H7 (cell line): ENCODE measurements at regions not wholly inside any gene's neighbourhood (a gene's known extent, or its start where the extent isn't known, plus 50 kb on each side); places are given as distances from the start of the nearest gene placed in this dataset.

Experiments
- DNase-seq: peaks from one replicate; pipeline ENCODE4 v3.0.0; 2012
- H3K27me3 ChIP-seq: 2 replicates; pipeline ENCODE4 v1.6.0; 2011; ENCODE audit warnings: mild to moderate bottlenecking, low read length; ENCODE audit not compliant: control insufficient read depth, insufficient read depth
- H3K36me3 ChIP-seq: replicated peaks from 2 replicates; pipeline ENCODE4 v1.5.1; 2011; ENCODE audit warnings: low read length; ENCODE audit not compliant: control insufficient read depth, insufficient read depth
- H3K4me3 ChIP-seq: 2 replicates; pipeline ENCODE4 v1.5.1; 2011; ENCODE audit warnings: low read depth, mild to moderate bottlenecking, control low read depth, low read length, moderate library complexity; ENCODE audit not compliant: insufficient read depth

DNA sequence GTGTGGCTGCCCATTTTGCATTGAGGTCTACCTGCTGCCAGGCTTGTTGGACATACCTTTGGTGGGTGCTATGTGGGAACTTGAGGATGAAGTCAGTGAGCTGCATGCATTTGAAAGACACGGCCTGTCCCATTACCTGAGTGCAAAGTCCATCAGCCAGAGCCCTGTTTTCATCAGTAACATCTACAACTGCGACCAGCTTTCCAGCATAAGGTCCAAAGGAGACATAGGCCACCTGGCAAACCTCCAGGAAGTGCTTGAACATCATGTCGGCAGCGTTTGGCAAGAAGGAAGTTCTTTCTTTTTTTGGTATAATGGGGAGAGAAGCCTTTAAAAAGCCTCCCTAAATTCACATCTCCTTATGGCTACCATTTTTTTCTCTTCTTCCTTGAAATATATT, 143.1 kb downstream of the FAM161A start:
- no peaks in the 10 kb centered on the region for H3K36me3 ChIP-seq
- H3K4me3 ChIP-seq = no peak overlapping the region
- no peaks in the 10 kb centered on the region for H3K27me3 ChIP-seq
- no peak for DNase-seq

DNA sequence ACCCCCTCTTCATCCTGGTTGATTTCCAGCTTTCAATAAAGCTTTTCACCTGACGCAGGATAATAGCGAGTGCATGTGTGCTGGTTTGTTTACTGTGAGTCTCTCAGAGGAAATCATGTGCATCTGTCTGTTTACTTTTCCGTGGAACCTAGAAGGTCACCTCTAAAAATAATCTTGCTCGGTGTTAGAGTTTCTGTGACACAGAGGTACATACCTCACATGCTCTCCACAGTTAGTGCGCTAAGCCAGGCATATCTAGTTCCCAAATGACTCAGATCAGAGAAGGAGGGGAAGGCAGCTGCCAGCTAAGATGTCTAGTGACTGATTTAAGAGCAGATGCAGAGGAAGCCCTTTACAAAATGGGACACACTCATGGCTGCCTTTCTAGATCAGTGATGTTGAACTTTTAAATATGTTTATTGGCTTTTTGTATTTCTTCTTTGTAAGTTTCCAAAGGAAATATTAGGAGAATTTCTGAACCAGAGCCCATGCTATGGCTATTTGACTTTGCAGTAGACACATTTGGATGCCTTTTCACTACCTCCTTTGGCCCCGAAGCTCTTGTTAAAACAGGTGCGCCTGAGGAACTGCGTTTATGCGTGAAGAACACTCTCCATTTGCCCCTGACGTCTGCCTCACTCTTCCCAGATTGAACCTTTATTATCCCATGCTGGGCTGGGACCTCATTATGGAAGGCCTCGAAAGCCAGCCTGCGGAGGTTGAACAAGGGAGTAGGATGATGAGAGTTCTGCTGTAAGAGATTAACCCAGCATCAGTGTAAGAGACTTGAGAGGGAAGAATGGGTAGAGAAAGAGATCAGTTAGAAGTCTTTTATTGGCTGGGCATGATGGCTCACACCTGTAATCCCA, 145.6 kb downstream of the FAM161A start:
- no peak for DNase-seq
- no peaks in the 10 kb centered on the region for H3K36me3 ChIP-seq
- no peak overlapping the region for H3K4me3 ChIP-seq
- H3K27me3 ChIP-seq = no peaks in the 10 kb centered on the region

GRCh38 chr2:61705625-61706024, 148.2 kb downstream of the FAM161A start:
- H3K36me3 ChIP-seq = no peaks in the 10 kb centered on the region
- H3K4me3 ChIP-seq = no peak overlapping the region
- H3K27me3 ChIP-seq = no peaks in the 10 kb centered on the region
- DNase-seq = no peak

DNA sequence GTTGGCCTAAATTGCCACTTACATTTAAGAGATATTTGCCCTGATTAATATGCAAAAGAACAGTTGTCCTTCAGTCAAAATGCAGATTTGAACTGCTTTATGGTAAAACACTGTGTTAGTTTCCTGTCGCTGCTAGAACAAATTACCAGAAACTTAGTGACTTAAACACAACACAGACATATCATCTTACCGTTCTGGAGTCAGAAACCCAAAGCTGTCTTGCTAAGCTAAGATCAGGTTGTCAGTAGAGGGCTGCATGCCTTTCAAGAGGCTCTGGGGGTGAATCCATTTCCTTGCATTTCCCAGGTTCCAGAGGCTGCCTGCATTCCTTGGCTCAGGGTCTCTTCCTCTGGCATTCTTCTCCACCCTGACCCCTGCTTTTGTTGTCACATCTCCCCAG, 149.5 kb downstream of the FAM161A start:
- Histone ChIP-seq H3K36me3 (no peaks in the 10 kb centered on the region), H3K4me3 (no peak overlapping the region), H3K27me3 (no peaks in the 10 kb centered on the region)
- DNase-seq = no peak

DNA sequence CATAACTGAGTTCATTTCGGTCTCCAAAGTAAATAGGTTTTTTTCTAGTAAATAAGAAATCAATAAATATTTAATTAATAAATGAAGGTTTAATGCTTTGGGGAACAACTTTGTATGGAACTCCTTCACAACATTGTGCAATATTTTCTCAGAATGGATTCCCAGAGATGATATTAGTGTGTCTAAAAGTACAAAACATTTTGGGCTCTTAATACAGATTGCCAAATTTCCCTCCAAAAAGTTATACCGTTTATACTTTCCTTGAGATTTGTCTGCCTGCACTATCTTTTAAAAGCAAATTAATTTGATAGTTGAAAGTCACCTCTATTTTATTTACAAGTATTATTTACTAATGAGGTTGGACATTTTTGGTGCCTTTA, 151.8 kb downstream of the FAM161A start:
- Histone ChIP-seq H3K4me3 (no peak overlapping the region), H3K27me3 (no peaks in the 10 kb centered on the region), H3K36me3 (no peaks in the 10 kb centered on the region)
- DNase-seq = no peak

GRCh38 chr2:61700464-61700863, 153.4 kb downstream of the FAM161A start:
- DNase-seq = no peak

DNA sequence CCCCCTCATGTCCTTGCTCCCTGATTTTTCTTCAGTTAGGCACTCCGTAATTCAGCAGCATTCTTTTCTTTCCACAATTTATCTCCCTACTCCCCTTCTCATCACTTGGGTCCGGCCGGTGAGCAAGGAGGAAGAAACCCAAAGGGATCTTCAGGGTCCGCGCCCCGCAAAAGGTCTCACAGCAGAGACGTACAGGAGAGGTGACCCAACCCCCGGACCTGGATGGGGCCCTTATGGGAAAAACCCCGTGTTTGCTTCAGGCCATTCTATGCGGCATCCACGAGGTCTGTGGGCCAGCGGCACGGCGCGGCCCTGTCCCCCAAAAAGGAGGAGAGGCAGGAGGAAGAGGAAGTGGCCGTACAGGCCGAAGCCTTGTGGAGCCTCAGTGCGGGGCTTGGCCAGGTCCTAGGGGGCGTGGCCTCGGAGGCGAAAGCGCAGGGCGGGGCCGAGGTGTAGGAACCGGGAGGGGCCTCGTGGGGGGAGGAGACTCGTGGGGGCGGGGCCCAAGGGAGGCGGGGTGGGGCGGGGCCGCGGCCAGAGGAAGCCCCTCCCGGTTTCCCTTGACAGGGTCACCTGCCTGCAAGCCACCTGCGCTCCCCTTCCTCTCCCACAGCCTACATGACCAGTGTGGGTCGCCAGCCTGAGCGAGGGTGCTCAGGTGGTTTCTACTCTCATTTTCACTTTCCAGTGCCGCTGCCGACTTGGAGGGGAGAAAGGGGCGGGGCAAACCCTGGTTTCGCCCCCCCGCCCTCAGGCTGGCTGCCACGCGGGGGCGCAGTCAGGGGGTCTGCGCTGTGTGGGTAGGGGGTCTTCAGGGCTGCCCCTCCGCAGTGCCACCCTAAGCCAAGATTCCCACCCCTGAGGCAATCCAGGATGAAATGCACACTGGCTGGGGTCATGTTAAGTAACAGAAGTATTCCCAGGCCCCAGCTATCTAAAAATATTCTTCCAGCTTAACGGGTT, 156.4 kb upstream of the XPO1 start:
- no peaks in the 10 kb centered on the region for H3K36me3 ChIP-seq
- peak overlapping the region; percentile 62 for H3K4me3 ChIP-seq
- DNase-seq = peak; percentile 97
- no peaks in the 10 kb centered on the region for H3K27me3 ChIP-seq

More at GRCh38 chr2:61700464-61700863, 153.4 kb downstream of the FAM161A start:
- H3K36me3 ChIP-seq = no peaks in the 10 kb centered on the region
- H3K27me3 ChIP-seq = no peaks in the 10 kb centered on the region
- H3K4me3 ChIP-seq = no peak overlapping the region

DNA sequence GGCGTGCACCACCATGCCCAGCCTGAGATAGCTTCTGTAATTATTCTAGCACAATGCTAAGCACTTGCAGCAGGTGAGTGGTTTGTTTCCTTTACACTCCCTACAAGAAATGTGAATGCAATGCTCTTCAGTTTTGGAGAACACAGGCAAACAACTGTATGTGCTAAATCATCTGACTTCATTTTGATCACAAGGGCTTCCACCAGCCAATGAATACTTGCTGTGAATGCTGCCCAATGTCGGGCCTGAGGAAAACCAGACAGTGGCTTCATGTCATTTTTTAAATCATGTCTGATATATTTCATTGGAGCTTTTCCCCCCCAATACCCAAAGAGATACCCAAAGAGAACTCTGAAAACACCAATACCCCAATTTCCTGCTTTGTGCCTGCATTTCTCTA, 155.6 kb upstream of the XPO1 start:
- DNase-seq = no peak
- H3K4me3 ChIP-seq = no peak overlapping the region

DNA sequence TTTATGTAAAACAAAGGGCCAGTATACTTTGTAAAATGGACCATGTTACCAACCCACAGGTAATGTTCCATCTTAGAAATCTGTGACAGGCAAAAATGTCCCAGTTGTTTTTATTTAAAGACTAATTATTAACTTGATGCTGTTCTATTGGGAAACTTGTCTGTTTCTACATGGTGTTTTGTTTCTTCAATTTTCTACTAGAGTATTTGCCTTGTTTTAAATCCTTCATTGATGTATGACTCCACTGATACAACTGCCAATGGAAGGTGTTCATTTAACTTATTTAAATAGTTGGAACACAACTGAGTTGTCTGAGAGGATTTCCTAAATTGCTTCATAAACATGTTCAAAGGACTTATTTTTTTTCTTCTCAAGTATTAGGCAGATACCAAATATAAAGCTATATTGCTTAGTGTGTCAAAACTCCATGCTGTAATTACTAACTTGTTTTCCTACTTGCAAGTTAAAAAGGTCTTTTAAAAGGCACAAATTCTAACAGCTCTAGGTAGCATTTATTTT, 152.0 kb upstream of the XPO1 start:
- Histone ChIP-seq H3K27me3 (no peaks in the 10 kb centered on the region), H3K36me3 (no peaks in the 10 kb centered on the region), H3K4me3 (no peak overlapping the region)
- no peak for DNase-seq

More for the DNA sequence above, 155.6 kb upstream of the XPO1 start:
- Histone ChIP-seq H3K27me3 (no peaks in the 10 kb centered on the region), H3K36me3 (no peaks in the 10 kb centered on the region)

GRCh38 chr2:61689568-61689967, 151.4 kb upstream of the XPO1 start:
- Histone ChIP-seq H3K27me3 (no peaks in the 10 kb centered on the region), H3K4me3 (no peak overlapping the region), H3K36me3 (no peaks in the 10 kb centered on the region)
- no peak for DNase-seq

- Histone ChIP-seq H3K4me3 (no peak overlapping the region), H3K27me3 (no peaks in the 10 kb centered on the region), H3K36me3 (no peaks in the 10 kb centered on the region)
- DNase-seq = no peak
These were observed 150.5 kb upstream of the XPO1 start for GRCh38 chr2:61688369-61689334.

- no peak for DNase-seq
- Histone ChIP-seq H3K27me3 (no peaks in the 10 kb centered on the region), H3K36me3 (no peaks in the 10 kb centered on the region), H3K4me3 (no peak overlapping the region)
These were observed 140.9 kb upstream of the XPO1 start for GRCh38 chr2:61679096-61679495.

DNA sequence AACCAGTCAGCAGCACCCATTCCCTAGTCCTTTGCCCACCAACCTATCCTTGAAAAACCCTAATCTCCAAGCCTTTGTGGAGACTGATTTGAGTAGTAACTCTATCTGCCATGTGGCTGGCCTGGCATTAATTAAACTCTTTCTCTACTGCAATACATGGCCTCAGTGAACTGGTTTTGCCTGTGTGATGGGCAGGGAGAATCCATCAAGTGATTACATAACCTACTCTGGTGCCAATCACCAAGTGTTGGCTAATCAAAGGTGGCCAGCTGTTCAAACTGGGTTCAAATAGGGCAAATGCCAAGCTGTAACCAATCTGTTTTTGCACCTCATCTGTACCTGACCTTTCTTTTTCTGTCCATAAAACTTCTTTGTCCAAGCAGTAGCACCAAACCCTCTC, 139.8 kb upstream of the XPO1 start:
- no peak overlapping the region for H3K4me3 ChIP-seq
- H3K27me3 ChIP-seq = no peaks in the 10 kb centered on the region
- DNase-seq = no peak
- no peaks in the 10 kb centered on the region for H3K36me3 ChIP-seq

- Histone ChIP-seq H3K4me3 (no peak overlapping the region), H3K27me3 (no peaks in the 10 kb centered on the region), H3K36me3 (no peaks in the 10 kb centered on the region)
- DNase-seq = no peak
These were observed 139.2 kb upstream of the XPO1 start for GRCh38 chr2:61677306-61677705.
